SU-DHL-6 (cell line): ENCODE measurements at regions not wholly inside any gene's neighbourhood (a gene's known extent, or its start where the extent isn't known, plus 50 kb on each side); places are given as distances from the start of the nearest gene placed in this dataset.

Experiments used
- H2AFZ ChIP-seq: fragments of 200-600 bp; sonication (generic); 2 replicates; pipeline ENCODE4 v1.6.1; 2014; ENCODE audit warnings: low read depth, mild to moderate bottlenecking, moderate library complexity, mixed read lengths, antibody characterized with exemption, low read length; ENCODE audit not compliant: severe bottlenecking
- H3F3A ChIP-seq: fragments of 200-600 bp; shearing (Covaris generic); 2 replicates; pipeline ENCODE4 v1.6.0; 2016; ENCODE audit warnings: antibody characterized with exemption, mild to moderate bottlenecking; ENCODE audit not compliant: insufficient read depth
- H3K27ac ChIP-seq: fragments of 200-600 bp; sonication (generic); 2 replicates; pipeline ENCODE4 v1.5.1; 2016; ENCODE audit warnings: low read depth, mild to moderate bottlenecking, low read length, moderate library complexity, mixed read lengths
- H3K27me3 ChIP-seq: fragments of 200-600 bp; sonication (generic), shearing (Covaris generic); 2 replicates; pipeline ENCODE4 v1.6.0; 2014; ENCODE audit warnings: mild to moderate bottlenecking, low read length
- H3K36me3 ChIP-seq: fragments of 200-600 bp; sonication (generic); 2 replicates; pipeline ENCODE4 v1.6.1; 2014; ENCODE audit warnings: mild to moderate bottlenecking, low read length, mixed read lengths
- H3K4me2 ChIP-seq: fragments of 300-600, 200-600 bp; shearing (Covaris generic), sonication (generic); 2 replicates; pipeline ENCODE4 v1.6.0; 2014; ENCODE audit warnings: low read length, low read depth, mild to moderate bottlenecking; ENCODE audit not compliant: poor library complexity, severe bottlenecking
- H3K4me3 ChIP-seq: fragments of 200-600 bp; sonication (generic); 2 replicates; pipeline ENCODE4 v1.5.1; 2014; ENCODE audit warnings: antibody characterized with exemption, low read length, mild to moderate bottlenecking, mixed read lengths; ENCODE audit not compliant: insufficient read depth, poor library complexity, severe bottlenecking
- H3K79me2 ChIP-seq: fragments of 200-600 bp; sonication (generic); 2 replicates; pipeline ENCODE4 v1.6.1; 2014; ENCODE audit warnings: mild to moderate bottlenecking, low read length, moderate library complexity; ENCODE audit not compliant: insufficient read depth
- H3K9ac ChIP-seq: fragments of 200-600 bp; sonication (generic); 2 replicates; pipeline ENCODE4 v1.7.0; 2014; ENCODE audit warnings: mild to moderate bottlenecking, low read length
- H3K9me2 ChIP-seq: fragments of 200-600 bp; sonication (generic); replicated peaks from 2 replicates; pipeline ENCODE4 v1.6.1; 2014; ENCODE audit warnings: low read length; ENCODE audit not compliant: insufficient read depth
- H3K9me3 ChIP-seq: fragments of 200-600 bp; sonication (generic); 2 replicates; pipeline ENCODE4 v1.6.1; 2014; ENCODE audit warnings: low read length, mixed read lengths; ENCODE audit not compliant: insufficient read depth
- H4K20me1 ChIP-seq: fragments of 200-600 bp; sonication (generic); 2 replicates; pipeline ENCODE4 v1.6.1; 2014; ENCODE audit warnings: low read depth, mild to moderate bottlenecking, antibody characterized with exemption, low read length, moderate library complexity, mixed read lengths
- EZH2phosphoT487 ChIP-seq: fragments of 200-600 bp; sonication (generic), shearing (Covaris generic); conservative IDR thresholded peaks from 2 replicates; pipeline ENCODE4 v1.6.1; 2018; ENCODE audit warnings: mild to moderate bottlenecking, antibody characterized with exemption, low read length, moderate library complexity, mixed read lengths
- TF ChIP-seq, protein P1 (sequence below): fragments of 200-600 bp; sonication (generic); IDR thresholded peaks from one replicate; pipeline ENCODE4 v1.5.1; 2017; ENCODE audit warnings: antibody characterized with exemption, mild to moderate bottlenecking, low read length, moderate library complexity; ENCODE audit not compliant: insufficient read depth, poor library complexity, severe bottlenecking

DNA sequence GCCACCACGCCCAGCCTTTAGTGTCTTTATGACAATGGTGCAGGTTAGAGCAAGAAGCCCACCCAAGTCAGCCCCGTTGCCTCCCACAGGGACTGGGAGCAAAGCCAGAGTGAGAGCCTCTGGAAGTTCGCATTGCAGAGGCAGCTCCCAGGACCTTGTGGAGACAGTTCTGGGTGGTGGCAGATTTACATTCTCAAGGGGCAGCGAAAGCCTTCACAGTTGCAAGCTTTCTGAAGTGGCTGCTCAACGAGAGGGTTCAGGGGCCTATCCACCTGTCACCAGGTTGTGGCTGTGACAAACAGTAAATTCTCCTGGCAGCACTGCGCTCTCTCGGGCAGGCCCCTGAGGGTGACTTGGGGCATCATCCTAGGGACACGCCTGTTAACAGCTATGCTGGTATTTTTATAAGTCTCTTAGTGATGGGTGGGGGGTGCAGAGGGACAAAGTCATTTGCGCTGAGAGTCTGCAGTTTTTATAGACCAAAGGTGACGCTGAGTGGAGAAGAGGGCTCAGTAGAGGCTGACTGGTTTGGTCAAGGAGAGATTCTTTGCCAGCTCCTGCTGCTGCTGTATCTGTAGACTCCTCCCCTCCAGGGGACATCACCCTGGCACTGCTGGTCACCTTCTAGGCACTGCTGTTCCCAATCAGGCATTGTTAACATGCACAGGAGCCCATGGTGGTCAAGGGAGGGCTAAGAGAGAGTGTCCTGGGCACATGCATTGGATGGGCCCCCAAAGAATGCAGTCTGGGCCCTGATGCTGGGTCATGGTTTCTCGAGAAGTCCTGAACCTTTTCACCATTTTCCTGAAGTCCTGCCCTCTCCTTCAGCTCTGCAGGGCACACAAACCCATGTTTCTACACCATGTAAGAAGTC lies 57.5 kb upstream of the KLF13 start:
- no peak overlapping the region for H3K27ac ChIP-seq
- H3K27me3 ChIP-seq: no peaks in the 10 kb centered on the region
- no peak overlapping the region for H2AFZ ChIP-seq
- no peaks in the 10 kb centered on the region for H3K36me3 ChIP-seq
- H3F3A ChIP-seq: peaks cover 26% of the 10 kb centered on the region
- TF ChIP-seq, protein P1, sequence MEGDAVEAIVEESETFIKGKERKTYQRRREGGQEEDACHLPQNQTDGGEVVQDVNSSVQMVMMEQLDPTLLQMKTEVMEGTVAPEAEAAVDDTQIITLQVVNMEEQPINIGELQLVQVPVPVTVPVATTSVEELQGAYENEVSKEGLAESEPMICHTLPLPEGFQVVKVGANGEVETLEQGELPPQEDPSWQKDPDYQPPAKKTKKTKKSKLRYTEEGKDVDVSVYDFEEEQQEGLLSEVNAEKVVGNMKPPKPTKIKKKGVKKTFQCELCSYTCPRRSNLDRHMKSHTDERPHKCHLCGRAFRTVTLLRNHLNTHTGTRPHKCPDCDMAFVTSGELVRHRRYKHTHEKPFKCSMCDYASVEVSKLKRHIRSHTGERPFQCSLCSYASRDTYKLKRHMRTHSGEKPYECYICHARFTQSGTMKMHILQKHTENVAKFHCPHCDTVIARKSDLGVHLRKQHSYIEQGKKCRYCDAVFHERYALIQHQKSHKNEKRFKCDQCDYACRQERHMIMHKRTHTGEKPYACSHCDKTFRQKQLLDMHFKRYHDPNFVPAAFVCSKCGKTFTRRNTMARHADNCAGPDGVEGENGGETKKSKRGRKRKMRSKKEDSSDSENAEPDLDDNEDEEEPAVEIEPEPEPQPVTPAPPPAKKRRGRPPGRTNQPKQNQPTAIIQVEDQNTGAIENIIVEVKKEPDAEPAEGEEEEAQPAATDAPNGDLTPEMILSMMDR: no peak
- TF ChIP-seq EZH2phosphoT487: no peak
- H3K79me2 ChIP-seq: no peaks in the 10 kb centered on the region
- H3K9me3 ChIP-seq: no peaks in the 10 kb centered on the region
- no peak overlapping the region for H3K4me3 ChIP-seq
- H3K9me2 ChIP-seq: no peaks in the 10 kb centered on the region
- no peak overlapping the region for H3K4me2 ChIP-seq
- no peaks in the 10 kb centered on the region for H4K20me1 ChIP-seq
- H3K9ac ChIP-seq: no peak overlapping the region

DNA sequence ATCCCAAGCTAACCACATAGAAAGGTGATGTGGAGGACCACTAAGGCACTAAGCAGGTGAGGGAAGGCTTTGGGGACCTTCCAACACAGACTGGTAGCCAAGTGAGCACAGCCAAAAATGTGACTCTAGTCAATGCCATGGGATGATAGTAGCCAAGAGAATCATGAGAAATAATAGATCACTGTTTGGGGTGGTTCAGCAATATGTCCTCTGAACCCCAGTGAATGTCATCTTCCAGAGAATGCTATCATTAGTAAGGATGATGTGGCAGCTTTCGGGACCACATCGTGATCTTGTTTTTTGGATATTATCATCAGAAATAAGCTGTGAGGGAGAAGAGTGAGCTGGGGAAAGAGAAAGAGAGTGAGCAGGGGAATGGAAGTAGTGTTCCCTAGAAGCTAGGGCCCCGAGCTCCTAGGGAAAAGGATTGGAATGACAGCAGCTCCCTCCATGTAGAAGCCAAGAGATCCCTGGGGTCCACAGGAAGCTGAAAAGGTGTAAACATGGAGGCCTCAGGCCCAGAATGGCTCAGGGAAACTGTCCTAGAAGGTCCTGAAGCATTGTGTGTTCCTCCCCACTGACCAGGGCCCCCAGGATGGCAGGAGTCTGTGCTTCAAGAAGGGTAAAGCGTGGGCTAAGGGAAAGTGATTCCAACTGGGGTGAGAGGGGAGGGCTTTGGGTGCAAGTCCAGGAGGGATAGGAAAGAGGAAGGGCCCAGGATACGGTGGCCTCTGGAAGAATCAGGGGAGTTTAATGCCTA lies 56.6 kb upstream of the KLF13 start:
- TF ChIP-seq EZH2phosphoT487: no peak
- TF ChIP-seq, protein P1: no peak

DNA sequence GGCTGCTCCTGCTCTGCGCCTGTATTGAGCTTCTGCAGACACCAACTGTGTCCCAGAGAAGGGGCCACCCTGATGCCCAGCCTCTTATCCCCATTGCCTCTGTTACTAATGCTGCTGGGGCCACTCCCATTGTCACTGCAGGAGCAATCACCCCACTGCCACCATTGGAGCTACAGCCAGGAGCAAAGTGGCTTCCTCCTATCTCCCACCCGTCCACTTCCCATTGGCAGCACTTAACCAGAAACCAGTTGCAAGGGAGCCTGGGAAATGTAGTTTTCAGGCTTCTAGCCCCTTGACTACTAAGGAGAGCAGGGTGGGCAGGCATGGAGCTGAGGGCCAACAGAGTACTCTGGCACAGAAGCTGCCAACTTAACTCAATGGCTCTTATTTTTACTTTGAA lies 55.9 kb upstream of the KLF13 start:
- Histone ChIP-seq H3K9ac (no peak overlapping the region), H3K9me2 (no peaks in the 10 kb centered on the region), H4K20me1 (no peaks in the 10 kb centered on the region), H2AFZ (no peak overlapping the region), H3F3A (peaks cover 12% of the 10 kb centered on the region), H3K36me3 (no peaks in the 10 kb centered on the region), H3K27me3 (no peaks in the 10 kb centered on the region), H3K4me3 (no peak overlapping the region), H3K4me2 (no peak overlapping the region), H3K79me2 (no peaks in the 10 kb centered on the region), H3K9me3 (no peaks in the 10 kb centered on the region), H3K27ac (no peak overlapping the region)
- TF ChIP-seq, protein P1: no peak
- no peak for TF ChIP-seq EZH2phosphoT487

More for the DNA sequence above, 56.6 kb upstream of the KLF13 start:
- Histone ChIP-seq H3K4me3 (no peak overlapping the region), H3F3A (peaks cover 20% of the 10 kb centered on the region), H3K36me3 (no peaks in the 10 kb centered on the region), H3K9me3 (no peaks in the 10 kb centered on the region), H3K9ac (no peak overlapping the region), H3K27me3 (no peaks in the 10 kb centered on the region), H3K79me2 (no peaks in the 10 kb centered on the region), H3K27ac (no peak overlapping the region), H3K9me2 (no peaks in the 10 kb centered on the region), H3K4me2 (no peak overlapping the region), H4K20me1 (no peaks in the 10 kb centered on the region), H2AFZ (no peak overlapping the region)
